ENCODE measurements at regions not wholly inside any gene's neighbourhood (a gene's known extent, or its start where the extent isn't known, plus 50 kb on each side); places are given as distances from the start of the nearest gene placed in this dataset.

DNA sequence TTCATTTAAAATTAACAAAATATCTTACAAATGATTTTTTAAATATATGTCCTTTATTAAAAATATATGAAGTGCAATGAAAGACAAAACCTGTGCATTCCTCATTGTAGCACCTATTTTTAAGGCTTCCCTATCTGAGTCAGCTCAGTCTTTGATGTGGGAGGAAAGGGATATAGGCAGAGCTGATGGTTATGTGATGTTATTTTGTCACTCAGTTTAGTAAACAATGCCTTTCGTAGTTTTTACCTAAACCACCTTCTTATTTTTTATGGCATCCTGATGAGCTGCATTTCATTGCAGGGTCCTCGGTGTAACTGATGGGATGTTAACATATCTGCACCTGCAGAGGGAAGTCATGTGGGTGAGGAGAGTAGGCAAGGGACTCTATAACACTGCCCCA is 58.9 kb upstream of the FRMD6 start:
- BruUV-seq (replicated peaks) = no TSS peak
- ChIA-PET CTCF (no interaction called here), POLR2A (ENCODE audit: unreplicated experiment) (interaction anchor here (0.6 kb wide), 2 partner anchors 9 to 151 kb away, joined by 3 read pairs; no protein-coding TSS in a partner anchor)
- Histone ChIP-seq H4K20me1 (ENCODE audit: insufficient read depth) (no peaks in the 10 kb centered on the region), H3K4me3 (no peak overlapping the region), H3K9me3 (ENCODE audit: insufficient read depth, low read depth) (no peaks in the 10 kb centered on the region), H3K9me2 (ENCODE audit: insufficient read depth) (no peaks in the 10 kb centered on the region), H3K4me1 (replicated peaks; ENCODE audit: insufficient read depth) (no peaks in the 10 kb centered on the region), H3K27ac (no peak overlapping the region), H3K4me2 (no peak overlapping the region), H3F3A (ENCODE audit: insufficient read depth, low read depth) (no peaks in the 10 kb centered on the region), H3K79me2 (ENCODE audit: low read depth) (no peaks in the 10 kb centered on the region), H2AFZ (no peak overlapping the region), H3K27me3 (ENCODE audit: insufficient read depth, low read depth) (no peaks in the 10 kb centered on the region), H3K36me3 (ENCODE audit: low read depth) (no peaks in the 10 kb centered on the region)
- intact Hi-C loops (cut with micrococcal nuclease; ENCODE audit: unreplicated experiment) = no loop called here
- TF ChIP-seq EZH2 (IDR thresholded peaks at IDR 0.05; ENCODE audit: low read depth) = no peak
- TF ChIP-seq, protein P1, sequence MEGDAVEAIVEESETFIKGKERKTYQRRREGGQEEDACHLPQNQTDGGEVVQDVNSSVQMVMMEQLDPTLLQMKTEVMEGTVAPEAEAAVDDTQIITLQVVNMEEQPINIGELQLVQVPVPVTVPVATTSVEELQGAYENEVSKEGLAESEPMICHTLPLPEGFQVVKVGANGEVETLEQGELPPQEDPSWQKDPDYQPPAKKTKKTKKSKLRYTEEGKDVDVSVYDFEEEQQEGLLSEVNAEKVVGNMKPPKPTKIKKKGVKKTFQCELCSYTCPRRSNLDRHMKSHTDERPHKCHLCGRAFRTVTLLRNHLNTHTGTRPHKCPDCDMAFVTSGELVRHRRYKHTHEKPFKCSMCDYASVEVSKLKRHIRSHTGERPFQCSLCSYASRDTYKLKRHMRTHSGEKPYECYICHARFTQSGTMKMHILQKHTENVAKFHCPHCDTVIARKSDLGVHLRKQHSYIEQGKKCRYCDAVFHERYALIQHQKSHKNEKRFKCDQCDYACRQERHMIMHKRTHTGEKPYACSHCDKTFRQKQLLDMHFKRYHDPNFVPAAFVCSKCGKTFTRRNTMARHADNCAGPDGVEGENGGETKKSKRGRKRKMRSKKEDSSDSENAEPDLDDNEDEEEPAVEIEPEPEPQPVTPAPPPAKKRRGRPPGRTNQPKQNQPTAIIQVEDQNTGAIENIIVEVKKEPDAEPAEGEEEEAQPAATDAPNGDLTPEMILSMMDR (conservative IDR thresholded peaks at IDR 0.05) = no peak
- no peak for DNase-seq

DNA sequence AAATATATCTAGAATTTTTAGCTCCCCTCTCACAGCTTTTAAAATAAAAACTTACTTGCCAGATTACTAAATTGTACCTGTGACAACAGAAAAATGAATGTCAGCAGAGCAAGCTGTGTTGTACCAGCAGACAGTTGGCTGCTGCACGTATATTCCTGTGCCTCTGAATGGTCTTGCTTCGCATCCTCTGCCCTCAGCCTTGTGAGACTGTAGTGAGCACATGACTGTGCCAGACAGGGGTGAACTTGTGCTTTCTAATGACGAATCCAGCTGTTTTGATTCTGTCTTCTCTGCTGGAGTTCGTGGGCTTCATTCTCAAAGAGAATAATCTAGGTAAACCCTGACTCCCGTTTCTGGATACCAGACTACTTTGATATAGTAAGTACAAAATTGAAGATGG is 58.3 kb upstream of the FRMD6 start:
- no peak overlapping the region for H3K4me3 ChIP-seq
- no TSS peak for BruUV-seq (replicated peaks)
- H2AFZ ChIP-seq = no peak overlapping the region
- POLR2A ChIA-PET (ENCODE audit: unreplicated experiment) = interaction anchor here (0.6 kb wide), 1 partner anchor 152 kb away, joined by 3 read pairs; no protein-coding TSS in a partner anchor
- no peaks in the 10 kb centered on the region for H3K79me2 ChIP-seq (ENCODE audit: low read depth)
- H3F3A ChIP-seq (ENCODE audit: insufficient read depth, low read depth) = no peaks in the 10 kb centered on the region
- TF ChIP-seq, protein P1 (conservative IDR thresholded peaks at IDR 0.05) = no peak
- TF ChIP-seq EZH2 (IDR thresholded peaks at IDR 0.05; ENCODE audit: low read depth) = no peak
- no peak overlapping the region for H3K27ac ChIP-seq
- no peaks in the 10 kb centered on the region for H3K9me2 ChIP-seq (ENCODE audit: insufficient read depth)
- H3K4me1 ChIP-seq (replicated peaks; ENCODE audit: insufficient read depth) = no peaks in the 10 kb centered on the region
- no peaks in the 10 kb centered on the region for H3K27me3 ChIP-seq (ENCODE audit: insufficient read depth, low read depth)
- no peaks in the 10 kb centered on the region for H3K9me3 ChIP-seq (ENCODE audit: insufficient read depth, low read depth)
- CTCF ChIA-PET = no interaction called here
- H3K4me2 ChIP-seq = no peak overlapping the region
- H4K20me1 ChIP-seq (ENCODE audit: insufficient read depth) = no peaks in the 10 kb centered on the region
- DNase-seq = no peak
- intact Hi-C loops (cut with micrococcal nuclease; ENCODE audit: unreplicated experiment) = no loop called here
- H3K36me3 ChIP-seq (ENCODE audit: low read depth) = no peaks in the 10 kb centered on the region

DNA sequence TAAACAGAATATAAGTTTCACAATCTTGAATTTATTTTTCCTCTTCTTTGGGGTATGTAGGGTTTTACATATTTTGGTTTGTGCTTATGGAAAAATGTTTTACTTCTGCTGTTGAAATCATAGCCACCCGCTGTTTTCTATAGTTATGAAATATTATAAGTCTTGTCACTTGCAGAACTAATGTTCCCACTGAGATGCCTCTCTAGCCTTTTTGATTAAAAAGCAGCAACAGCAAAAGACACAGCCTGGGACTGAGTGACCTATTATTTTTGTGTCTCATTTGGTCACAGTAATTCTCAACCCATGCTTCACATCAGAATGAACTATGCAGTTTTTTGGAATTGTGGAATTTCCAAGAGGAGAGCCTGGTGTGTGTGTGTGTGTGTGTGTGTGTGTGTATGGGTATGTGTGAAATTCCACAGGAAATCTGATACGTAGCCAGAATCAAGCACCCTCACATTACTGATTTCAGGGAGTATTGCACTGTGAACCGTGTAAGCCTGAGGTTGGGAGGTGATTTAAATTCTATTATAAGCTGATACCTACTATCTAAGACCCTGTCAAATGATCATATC is 55.7 kb upstream of the FRMD6 start:
- Histone ChIP-seq H3K4me2 (no peak overlapping the region), H3K4me1 (replicated peaks; ENCODE audit: insufficient read depth) (peaks cover 4% of the 10 kb centered on the region; the same call in 1 of the 2 replicates), H3K9me2 (ENCODE audit: insufficient read depth) (no peaks in the 10 kb centered on the region), H3K4me3 (no peak overlapping the region), H2AFZ (no peak overlapping the region), H3K36me3 (ENCODE audit: low read depth) (no peaks in the 10 kb centered on the region), H3F3A (ENCODE audit: insufficient read depth, low read depth) (no peaks in the 10 kb centered on the region), H3K27ac (no peak overlapping the region), H3K79me2 (ENCODE audit: low read depth) (no peaks in the 10 kb centered on the region), H3K27me3 (ENCODE audit: insufficient read depth, low read depth) (no peaks in the 10 kb centered on the region), H4K20me1 (ENCODE audit: insufficient read depth) (no peaks in the 10 kb centered on the region), H3K9me3 (ENCODE audit: insufficient read depth, low read depth) (no peaks in the 10 kb centered on the region)
- CTCF ChIA-PET = no interaction called here
- no peak for DNase-seq
- POLR2A ChIA-PET (ENCODE audit: unreplicated experiment) = no interaction called here
- intact Hi-C loops (cut with micrococcal nuclease; ENCODE audit: unreplicated experiment) = no loop called here
- no TSS peak for BruUV-seq (replicated peaks)
- TF ChIP-seq, protein P1 (conservative IDR thresholded peaks at IDR 0.05) = no peak
- no peak for TF ChIP-seq EZH2 (IDR thresholded peaks at IDR 0.05; ENCODE audit: low read depth)

All from PC-9 (cell line).